Endodermal cell (in vitro differentiated cells): ENCODE measurements at regions not wholly inside any gene's neighbourhood (a gene's known extent, or its start where the extent isn't known, plus 50 kb on each side); places are given as distances from the start of the nearest gene placed in this dataset.

Experiments used
- DNase-seq: peaks from one replicate; pipeline ENCODE4 v3.0.0-alpha.2; 2017
- H3K27ac ChIP-seq: 2 replicates; pipeline ENCODE4 v1.5.1; 2013; ENCODE audit warnings: mild to moderate bottlenecking, low read depth, low read length, moderate library complexity
- H3K27me3 ChIP-seq: 2 replicates; pipeline ENCODE4 v1.6.1; 2013; ENCODE audit warnings: mild to moderate bottlenecking, low read length, moderate library complexity; ENCODE audit not compliant: insufficient read depth, control insufficient read depth, poor library complexity, severe bottlenecking
- H3K36me3 ChIP-seq: 2 replicates; pipeline ENCODE4 v1.7.0; 2013; ENCODE audit warnings: mild to moderate bottlenecking, low read length, moderate library complexity; ENCODE audit not compliant: control insufficient read depth, insufficient read depth
- H3K4me1 ChIP-seq: one replicate; pipeline ENCODE4 v1.7.0; 2013; ENCODE audit warnings: low read length; ENCODE audit not compliant: control insufficient read depth, insufficient read depth
- H3K4me3 ChIP-seq: 2 replicates; pipeline ENCODE4 v1.5.1; 2013; ENCODE audit warnings: mild to moderate bottlenecking, low read length, moderate library complexity
- H3K9ac ChIP-seq: 2 replicates; pipeline ENCODE4 v1.6.1; 2013; ENCODE audit warnings: mild to moderate bottlenecking, low read length, moderate library complexity; ENCODE audit not compliant: poor library complexity, severe bottlenecking; ENCODE audit errors: extremely low read depth
- H3K9me3 ChIP-seq: 2 replicates; pipeline ENCODE4 v1.6.1; 2013; ENCODE audit warnings: mild to moderate bottlenecking, low read length, moderate library complexity; ENCODE audit not compliant: control insufficient read depth
- H3K27ac Mint-ChIP-seq: 2 replicates; pipeline ENCODE4 v1.8.0; 2020; ENCODE audit warnings: mixed read lengths
- H3K27me3 Mint-ChIP-seq: 2 replicates; pipeline ENCODE4 v1.8.0; 2021; ENCODE audit warnings: mild to moderate bottlenecking, mixed read lengths; ENCODE audit not compliant: insufficient read depth
- H3K36me3 Mint-ChIP-seq: 2 replicates; pipeline ENCODE4 v1.8.0; 2020; ENCODE audit warnings: low read depth, mixed read lengths
- H3K4me1 Mint-ChIP-seq: 2 replicates; pipeline ENCODE4 v1.8.0; 2020; ENCODE audit warnings: mixed read lengths
- H3K4me3 Mint-ChIP-seq: 2 replicates; pipeline ENCODE4 v1.8.0; 2020; ENCODE audit warnings: mild to moderate bottlenecking, moderate library complexity, mixed read lengths
- H3K9me3 Mint-ChIP-seq: 2 replicates; pipeline ENCODE4 v1.8.0; 2020; ENCODE audit warnings: mild to moderate bottlenecking, mixed read lengths
- WGBS, 2 experiments: methylation state at CpG; one replicate each; pipeline versions ENCODE4 v1.1.5 to v1.1.7; 2013; ENCODE audit warnings: missing lambda C conversion rate in 2 of 2, mixed read lengths in 1 of 2; ENCODE audit not compliant: insufficient coverage in 1 of 2, insufficient read length in 1 of 2; 5-methylcytosine and 5-hydroxymethylcytosine counted together
- TF ChIP-seq, protein P1 (sequence below): fragments of 200-600 bp; sonication (generic); conservative IDR thresholded peaks from 2 replicates; pipeline ENCODE4 v1.5.0; 2021; ENCODE audit warnings: antibody characterized with exemption, mild to moderate bottlenecking

- Mint-ChIP-seq H3K4me1 (peaks cover 17% of the 10 kb centered on the region), H3K4me3 (no peak overlapping the region), H3K36me3 (no peaks in the 10 kb centered on the region), H3K27ac (no peak overlapping the region), H3K27me3 (peaks cover 23% of the 10 kb centered on the region), H3K9me3 (no peaks in the 10 kb centered on the region)
- H3K4me3 ChIP-seq, result no peak overlapping the region
- TF ChIP-seq, protein P1, sequence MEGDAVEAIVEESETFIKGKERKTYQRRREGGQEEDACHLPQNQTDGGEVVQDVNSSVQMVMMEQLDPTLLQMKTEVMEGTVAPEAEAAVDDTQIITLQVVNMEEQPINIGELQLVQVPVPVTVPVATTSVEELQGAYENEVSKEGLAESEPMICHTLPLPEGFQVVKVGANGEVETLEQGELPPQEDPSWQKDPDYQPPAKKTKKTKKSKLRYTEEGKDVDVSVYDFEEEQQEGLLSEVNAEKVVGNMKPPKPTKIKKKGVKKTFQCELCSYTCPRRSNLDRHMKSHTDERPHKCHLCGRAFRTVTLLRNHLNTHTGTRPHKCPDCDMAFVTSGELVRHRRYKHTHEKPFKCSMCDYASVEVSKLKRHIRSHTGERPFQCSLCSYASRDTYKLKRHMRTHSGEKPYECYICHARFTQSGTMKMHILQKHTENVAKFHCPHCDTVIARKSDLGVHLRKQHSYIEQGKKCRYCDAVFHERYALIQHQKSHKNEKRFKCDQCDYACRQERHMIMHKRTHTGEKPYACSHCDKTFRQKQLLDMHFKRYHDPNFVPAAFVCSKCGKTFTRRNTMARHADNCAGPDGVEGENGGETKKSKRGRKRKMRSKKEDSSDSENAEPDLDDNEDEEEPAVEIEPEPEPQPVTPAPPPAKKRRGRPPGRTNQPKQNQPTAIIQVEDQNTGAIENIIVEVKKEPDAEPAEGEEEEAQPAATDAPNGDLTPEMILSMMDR, result no peak
- 90 to 100% methylated on average over 5 of the region's 5 CpGs for WGBS, 2 experiments
- no peaks in the 10 kb centered on the region for H3K4me1 ChIP-seq
- no peak overlapping the region for H3K9ac ChIP-seq
- peaks cover 5% of the 10 kb centered on the region for H3K27me3 ChIP-seq
- no peaks in the 10 kb centered on the region for H3K36me3 ChIP-seq
- H3K9me3 ChIP-seq, result peaks cover under 1% of the 10 kb centered on the region
- no peak overlapping the region for H3K27ac ChIP-seq
- no peak for DNase-seq
These were observed 129.1 kb upstream of the RAB4A start for GRCh38 chr1:229141689-229142377.

- TF ChIP-seq, protein P1, result no peak
- Histone ChIP-seq H3K9me3 (no peaks in the 10 kb centered on the region), H3K4me1 (peaks cover 2% of the 10 kb centered on the region), H3K9ac (no peak overlapping the region), H3K27me3 (peaks cover 12% of the 10 kb centered on the region), H3K4me3 (no peak overlapping the region), H3K27ac (no peak overlapping the region), H3K36me3 (no peaks in the 10 kb centered on the region)
- Mint-ChIP-seq H3K36me3 (no peaks in the 10 kb centered on the region), H3K4me3 (no peak overlapping the region), H3K4me1 (peaks cover 21% of the 10 kb centered on the region), H3K27ac (no peak overlapping the region), H3K9me3 (no peaks in the 10 kb centered on the region), H3K27me3 (peaks cover 28% of the 10 kb centered on the region)
- no peak for DNase-seq
- 81% methylated on average over 2 of the region's 2 CpGs; no CpG with 5 or more reads in 1 of the 2 experiments for WGBS, 2 experiments
These were observed 128.4 kb upstream of the RAB4A start for GRCh38 chr1:229142471-229142870.

DNA sequence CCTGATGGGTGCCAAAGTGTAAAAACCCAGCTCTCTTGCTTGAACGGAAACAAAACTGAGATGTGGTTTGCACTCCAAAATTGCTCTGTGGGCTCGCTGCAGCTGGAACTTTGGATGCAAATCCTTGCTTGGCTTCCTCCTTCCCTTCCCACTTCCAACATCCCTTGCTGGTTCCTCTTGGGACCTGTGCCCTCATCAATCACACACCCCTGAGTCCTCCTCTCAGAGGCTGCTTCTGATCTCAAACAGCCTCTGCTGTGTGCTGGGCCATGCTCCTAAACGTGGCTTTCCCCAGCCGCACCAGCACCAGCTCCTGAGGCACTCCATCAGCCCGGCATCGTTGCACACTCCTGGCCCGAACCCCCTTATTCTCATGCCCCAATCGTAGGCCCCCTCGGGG is 124.3 kb upstream of the RAB4A start:
- Mint-ChIP-seq H3K4me1 (peaks cover 17% of the 10 kb centered on the region), H3K27ac (no peak overlapping the region), H3K27me3 (peaks cover 32% of the 10 kb centered on the region), H3K4me3 (no peak overlapping the region), H3K36me3 (no peaks in the 10 kb centered on the region), H3K9me3 (no peaks in the 10 kb centered on the region)
- Histone ChIP-seq H3K4me1 (peaks cover 6% of the 10 kb centered on the region), H3K9me3 (no peaks in the 10 kb centered on the region), H3K27me3 (peaks cover 23% of the 10 kb centered on the region), H3K36me3 (no peaks in the 10 kb centered on the region), H3K9ac (no peak overlapping the region), H3K27ac (no peak overlapping the region), H3K4me3 (no peak overlapping the region)
- TF ChIP-seq, protein P1, result no peak
- DNase-seq, result no peak
- 84 to 91% methylated on average over 3 to 9 of the region's 9 CpGs for WGBS, 2 experiments
